Peyer's patch (tissue), 4 donors: ENCODE measurements at regions not wholly inside any gene's neighbourhood (a gene's known extent, or its start where the extent isn't known, plus 50 kb on each side); places are given as distances from the start of the nearest gene placed in this dataset.

Experiments
- CTCF ChIP-seq, 6 experiments: fragments of 450-650 bp in 4 of 6; fragments of 200-600 bp in 2 of 6; sonication (generic) in 1 of 6; IDR thresholded peaks; one replicate each; pipeline ENCODE4 v1.5.1; 2017 to 2019; ENCODE audit warnings: antibody characterized with exemption in 6 of 6, mild to moderate bottlenecking in 3 of 6, moderate library complexity in 1 of 6
- POLR2A ChIP-seq, 2 donors: fragments of 450-650 bp; IDR thresholded peaks; one replicate each; pipeline ENCODE4 v1.5.1; 2017; ENCODE audit warnings: antibody characterized with exemption in 2 of 2, mild to moderate bottlenecking in 2 of 2, moderate library complexity in 2 of 2

GRCh38 chr15:91424001-91424400, 323.9 kb downstream of the SV2B start:
- TF ChIP-seq CTCF (IDR thresholded peaks at IDR 0.05) (no peak), POLR2A (IDR thresholded peaks at IDR 0.05) (no peak)
